HCT116 (cell line): ENCODE measurements at regions not wholly inside any gene's neighbourhood (a gene's known extent, or its start where the extent isn't known, plus 50 kb on each side); places are given as distances from the start of the nearest gene placed in this dataset.

Source experiments
- ATAC-seq: fragments of 200-7000 bp; cut with Tn5 transposase; 2 replicates; pipeline ENCODE4 v1.9.1; 2020; ENCODE audit warnings: mild to moderate bottlenecking, moderate library complexity
- BruUV-seq: library from RNA; stranded (reverse); fragments of 400-500 nt; replicated peaks from 2 replicates; lab custom pipeline; 2021; lab: Mats Ljungman, UMichigan
- CTCF ChIA-PET: fragments of 300-600 bp; sonication (Branson Sonifier 250); formaldehyde crosslinking; loops from one replicate; lab custom pipeline; 2021; ENCODE audit warnings: antibody characterized with exemption; lab: Charles Lee
- POLR2A ChIA-PET: fragments of 300-600, 350-600 bp; sonication (Branson Sonifier 250); formaldehyde crosslinking; loops from one replicate; lab custom pipeline; 2021; ENCODE audit warnings: antibody characterized with exemption; lab: Charles Lee
- RAD21 ChIA-PET, 2 experiments: fragments of 300-600 bp; sonication (Branson Sonifier 250); formaldehyde crosslinking; loops; one replicate each; lab custom pipeline; 2023; ENCODE audit warnings: low total read pairs in 2 of 2; ENCODE audit not compliant: uncharacterized antibody in 2 of 2, unreplicated experiment in 2 of 2, low non-redundant PET in 1 of 2; lab: Charles Lee
- DNase-seq: peaks from one replicate; pipeline ENCODE4 v3.0.0-alpha.2; 2010; ENCODE audit warnings: low read depth, low spot score
- H2AFZ ChIP-seq: fragments of 200-600 bp; shearing (Covaris generic), sonication (generic); 2 replicates; pipeline ENCODE4 v1.6.1; 2017; ENCODE audit warnings: low read depth, mixed run types, mixed read lengths, antibody characterized with exemption, low read length; ENCODE audit not compliant: poor library complexity, severe bottlenecking
- H3K27ac ChIP-seq: 2 replicates; pipeline ENCODE4 v1.5.1; 2012; ENCODE audit warnings: low read depth, low read length
- H3K27me3 ChIP-seq: fragments of 200-600 bp; sonication (generic); 2 replicates; pipeline ENCODE4 v1.6.1; 2016; ENCODE audit warnings: mixed run types, low read length, mixed read lengths; ENCODE audit not compliant: insufficient read depth
- H3K36me3 ChIP-seq, 2 experiments: fragments of 200-500 bp in 1 of 2; fragments of 200-600 bp in 1 of 2; sonication (Bioruptor generic) in 1 of 2; sonication (generic) in 1 of 2; 2 replicates each; pipeline versions ENCODE4 v1.5.1 to v1.6.1; 2014 to 2016; ENCODE audit warnings: low read length in 2 of 2, inconsistent platforms in 1 of 2, mixed read lengths in 1 of 2, mixed run types in 1 of 2; ENCODE audit not compliant: insufficient read depth in 2 of 2, control insufficient read depth in 1 of 2
- H3K4me1 ChIP-seq, 2 experiments: fragments of 200-600 bp in 1 of 2; sonication (generic) in 1 of 2; 2 replicates each; pipeline versions ENCODE4 v1.5.1 to v1.6.1; 2012 to 2017; ENCODE audit warnings: low read length in 2 of 2, inconsistent platforms in 1 of 2, mild to moderate bottlenecking in 1 of 2, mixed read lengths in 1 of 2, mixed run types in 1 of 2, moderate library complexity in 1 of 2; ENCODE audit not compliant: insufficient read depth in 2 of 2, control insufficient read depth in 1 of 2
- H3K4me2 ChIP-seq: fragments of 200-600 bp; sonication (generic); 2 replicates; pipeline ENCODE4 v1.6.1; 2017; ENCODE audit warnings: mixed run types, low read length, mixed read lengths
- H3K4me3 ChIP-seq, 2 experiments: fragments of 200-600 bp in 1 of 2; sonication (generic) in 1 of 2; replicated peaks in 1 of 2; 2 replicates each; pipeline ENCODE4 v1.5.1; 2011 to 2016; ENCODE audit warnings: low read length in 2 of 2, control low read depth in 1 of 2, low read depth in 1 of 2, mild to moderate bottlenecking in 1 of 2, mixed read lengths in 1 of 2, mixed run types in 1 of 2
- H3K79me2 ChIP-seq: fragments of 200-600 bp; sonication (generic); 2 replicates; pipeline ENCODE4 v1.6.1; 2017; ENCODE audit warnings: mild to moderate bottlenecking, mixed run types, low read length, moderate library complexity, mixed read lengths; ENCODE audit not compliant: insufficient read depth
- H3K9ac ChIP-seq: fragments of 200-600 bp; sonication (generic); 2 replicates; pipeline ENCODE4 v1.6.1; 2016; ENCODE audit warnings: low read length, mixed read lengths
- H3K9me2 ChIP-seq: fragments of 200-600 bp; sonication (generic), shearing (Covaris generic); 2 replicates; pipeline ENCODE4 v1.6.1; 2017; ENCODE audit warnings: mixed run types, mild to moderate bottlenecking, moderate library complexity; ENCODE audit not compliant: insufficient read depth
- H3K9me3 ChIP-seq, 2 experiments: fragments of 200-500 bp in 1 of 2; fragments of 200-600 bp in 1 of 2; sonication (Bioruptor generic) in 1 of 2; sonication (generic) in 1 of 2; 2 replicates each; pipeline ENCODE4 v1.6.1; 2014 to 2017; ENCODE audit warnings: low read length in 2 of 2, mixed read lengths in 2 of 2, inconsistent platforms in 1 of 2, low read depth in 1 of 2, mild to moderate bottlenecking in 1 of 2, mixed run types in 1 of 2, moderate library complexity in 1 of 2; ENCODE audit not compliant: control insufficient read depth in 1 of 2, insufficient read depth in 1 of 2
- H4K20me1 ChIP-seq: fragments of 200-600 bp; sonication (generic), shearing (Covaris generic); 2 replicates; pipeline ENCODE4 v1.6.1; 2017; ENCODE audit warnings: mixed run types, mild to moderate bottlenecking, moderate library complexity; ENCODE audit not compliant: insufficient read depth
- ATF3 ChIP-seq: IDR thresholded peaks from 2 replicates; pipeline ENCODE4 v1.6.1; 2012
- CBX3 ChIP-seq: IDR thresholded peaks from 2 replicates; pipeline ENCODE4 v1.6.1; 2012; ENCODE audit warnings: low read depth
- CEBPB ChIP-seq: IDR thresholded peaks from 2 replicates; pipeline ENCODE4 v1.6.1; 2012; ENCODE audit warnings: low read depth
- CTCF ChIP-seq, 3 experiments: fragments of 200-600 bp in 1 of 3; sonication (generic) in 1 of 3; IDR thresholded peaks in 2 of 3; conservative IDR thresholded peaks in 1 of 3; 2 replicates each; pipeline ENCODE4 v1.5.1; 2012 to 2017; ENCODE audit warnings: low read depth in 2 of 3, low read length in 2 of 3, antibody characterized with exemption in 1 of 3, borderline replicate concordance in 1 of 3, control low read depth in 1 of 3, mild to moderate bottlenecking in 1 of 3, mixed read lengths in 1 of 3, mixed run types in 1 of 3, moderate library complexity in 1 of 3; ENCODE audit not compliant: insufficient read depth in 1 of 3
- EGR1 ChIP-seq: IDR thresholded peaks from 2 replicates; pipeline ENCODE4 v1.6.1; 2012; ENCODE audit warnings: low read depth
- ELF1 ChIP-seq: IDR thresholded peaks from 2 replicates; pipeline ENCODE4 v1.6.1; 2012; ENCODE audit warnings: low read depth, borderline replicate concordance
- EZH2 ChIP-seq: fragments of 200-600 bp; sonication (generic); IDR thresholded peaks from 2 replicates; pipeline ENCODE4 v1.6.1; 2017; ENCODE audit warnings: antibody characterized with exemption, mixed run types
- EZH2phosphoT487 ChIP-seq: fragments of 200-600 bp; IDR thresholded peaks from 2 replicates; pipeline ENCODE4 v1.6.1; 2018; ENCODE audit warnings: antibody characterized with exemption, borderline replicate concordance
- FOSL1 ChIP-seq: IDR thresholded peaks from 2 replicates; pipeline ENCODE4 v1.6.1; 2012; ENCODE audit warnings: low read depth
- JUND ChIP-seq: IDR thresholded peaks from 2 replicates; pipeline ENCODE4 v1.6.1; 2012
- POLR2A ChIP-seq: IDR thresholded peaks from 2 replicates; pipeline ENCODE4 v1.7.0; 2011; ENCODE audit warnings: borderline replicate concordance; ENCODE audit not compliant: insufficient read depth, insufficient read length; ENCODE audit errors: extremely low read depth
- POLR2AphosphoS5 ChIP-seq: IDR thresholded peaks from 2 replicates; pipeline ENCODE4 v1.6.1; 2011; ENCODE audit warnings: mild to moderate bottlenecking, low read depth, low read length, moderate library complexity
- RAD21 ChIP-seq: IDR thresholded peaks from 2 replicates; pipeline ENCODE4 v1.6.1; 2012; ENCODE audit warnings: low read depth, mild to moderate bottlenecking
- SIN3A ChIP-seq: IDR thresholded peaks from 2 replicates; pipeline ENCODE4 v1.6.1; 2012; ENCODE audit warnings: low read depth
- SP1 ChIP-seq: IDR thresholded peaks from 2 replicates; pipeline ENCODE4 v1.6.1; 2012; ENCODE audit warnings: low read depth
- SRF ChIP-seq: IDR thresholded peaks from 2 replicates; pipeline ENCODE4 v1.6.1; 2012; ENCODE audit warnings: low read depth
- TCF7L2 ChIP-seq: IDR thresholded peaks from 2 replicates; pipeline ENCODE4 v1.7.0; 2011; ENCODE audit warnings: borderline replicate concordance, inconsistent platforms; ENCODE audit not compliant: insufficient read depth, insufficient read length; ENCODE audit errors: extremely low read depth
- YY1 ChIP-seq: IDR thresholded peaks from 2 replicates; pipeline ENCODE4 v1.6.1; 2011; ENCODE audit warnings: low read length, low read depth, moderate library complexity, mild to moderate bottlenecking; ENCODE audit not compliant: insufficient replicate concordance; ENCODE audit errors: extremely low read depth
- ZFX ChIP-seq: fragments of 450-650 bp; IDR thresholded peaks from 2 replicates; pipeline ENCODE4 v1.6.1; 2017
- ZNF274 ChIP-seq: fragments of 200-500 bp; sonication (Bioruptor generic); IDR thresholded peaks from 2 replicates; pipeline ENCODE4 v1.6.1; 2014; ENCODE audit warnings: mild to moderate bottlenecking, low read depth, low read length, inconsistent platforms
- intact Hi-C: fragments of 100-400 bp; cut with micrococcal nuclease; formaldehyde crosslinking; loops from 2 replicates; pipeline ENCODE4 v1.10.0; 2022

- TF ChIP-seq ATF3 (no peak), RAD21 (no peak), JUND (no peak), POLR2AphosphoS5 (no peak)
These were observed 132.9 kb downstream of the MSL3 start (continued) for GRCh38 chrX:11890836-11891514.

- no peak for ATAC-seq
- no peaks in the 10 kb centered on the region for H4K20me1 ChIP-seq
- no peaks in the 10 kb centered on the region for H3K79me2 ChIP-seq
- RAD21 ChIA-PET: no interaction called here
- POLR2A ChIA-PET: no interaction called here
- H3K4me3 ChIP-seq: no peak overlapping the region
- CTCF ChIA-PET: no interaction called here
- H3K4me1 ChIP-seq: no peaks in the 10 kb centered on the region
- no peak for TF ChIP-seq SIN3A
- no peak for TF ChIP-seq EGR1
- no peak for TF ChIP-seq ZFX
- no peak for TF ChIP-seq FOSL1
- TF ChIP-seq TCF7L2: no peak
- no peak for TF ChIP-seq RAD21
- TF ChIP-seq SP1: no peak
- no peak for TF ChIP-seq JUND
- TF ChIP-seq CEBPB: no peak
- no peak for TF ChIP-seq EZH2
- no peak for TF ChIP-seq POLR2AphosphoS5
- TF ChIP-seq EZH2phosphoT487: no peak
- no peak for TF ChIP-seq ATF3
- TF ChIP-seq POLR2A: no peak
- TF ChIP-seq SRF: no peak
- TF ChIP-seq ELF1: no peak
- no peak for TF ChIP-seq CBX3
- no peak for TF ChIP-seq CTCF (IDR thresholded peaks at IDR 0.05 in 2 of 3, conservative IDR thresholded peaks at IDR 0.05 in 1 of 3; ENCODE audit: borderline replicate concordance in 1 of 3, insufficient read depth in 1 of 3, low read depth in 2 of 3, low read length in 2 of 3)
- no peak for TF ChIP-seq ZNF274
- no peak for TF ChIP-seq YY1
- H3K9me2 ChIP-seq: no peaks in the 10 kb centered on the region
- H3K27ac ChIP-seq: no peak overlapping the region
- no peaks in the 10 kb centered on the region for H3K27me3 ChIP-seq
- no peak overlapping the region for H2AFZ ChIP-seq
- intact Hi-C loops: no loop called here
- no peak overlapping the region for H3K4me2 ChIP-seq
- no peak overlapping the region for H3K9ac ChIP-seq
- BruUV-seq: no TSS peak
- no peaks in the 10 kb centered on the region for H3K36me3 ChIP-seq
- DNase-seq: no peak
- H3K9me3 ChIP-seq: no peaks in the 10 kb centered on the region
These were observed 136.1 kb downstream of the MSL3 start for GRCh38 chrX:11893933-11894710.
